Activated CD4-positive, alpha-beta T cell treated with anti-CD3 and anti-CD28 coated beads, Interleukin-2, amount 10 ng/mL, durations not matched to agents 7 days and 5 days (primary cell): ENCODE measurements at regions not wholly inside any gene's neighbourhood (a gene's known extent, or its start where the extent isn't known, plus 50 kb on each side); places are given as distances from the start of the nearest gene placed in this dataset.

Source experiments
- CTCF ChIA-PET: fragments of 350-600 bp; sonication (Branson Sonifier 250); formaldehyde crosslinking; loops from one replicate; lab custom pipeline; 2021; ENCODE audit warnings: antibody characterized with exemption; lab: Charles Lee
- POLR2A ChIA-PET: fragments of 350-600 bp; sonication (Branson Sonifier 250); formaldehyde crosslinking; loops from one replicate; lab custom pipeline; 2021; ENCODE audit warnings: antibody characterized with exemption; lab: Charles Lee
- DNase-seq: peaks from one replicate; pipeline ENCODE4 v3.0.0-alpha.2; 2020
- H3K27ac Mint-ChIP-seq: one replicate; pipeline ENCODE4 v1.8.0; 2021; ENCODE audit warnings: mild to moderate bottlenecking, moderate library complexity, mixed read lengths
- H3K27me3 Mint-ChIP-seq: one replicate; pipeline ENCODE4 v1.8.0; 2021; ENCODE audit warnings: mixed read lengths
- H3K36me3 Mint-ChIP-seq: one replicate; pipeline ENCODE4 v1.8.0; 2021; ENCODE audit warnings: low read depth, mixed read lengths
- H3K4me1 Mint-ChIP-seq: one replicate; pipeline ENCODE4 v1.8.0; 2021; ENCODE audit warnings: mixed read lengths
- H3K4me3 Mint-ChIP-seq: one replicate; pipeline ENCODE4 v1.8.0; 2021; ENCODE audit warnings: mild to moderate bottlenecking, moderate library complexity, mixed read lengths
- H3K9me3 Mint-ChIP-seq: one replicate; pipeline ENCODE4 v1.8.0; 2021; ENCODE audit warnings: mixed read lengths

- Mint-ChIP-seq H3K4me3 (no peak overlapping the region), H3K27me3 (peaks cover 22% of the 10 kb centered on the region), H3K27ac (no peak overlapping the region), H3K4me1 (no peaks in the 10 kb centered on the region), H3K36me3 (no peaks in the 10 kb centered on the region), H3K9me3 (peaks cover 2% of the 10 kb centered on the region)
- ChIA-PET POLR2A (no interaction called here), CTCF (no interaction called here)
- no peak for DNase-seq
These were observed 230.8 kb upstream of the CST7 start for GRCh38 chr20:24718277-24718676.

GRCh38 chr20:24718696-24719095 is 230.4 kb upstream of the CST7 start:
- peaks cover 21% of the 10 kb centered on the region for H3K27me3 Mint-ChIP-seq
- no peaks in the 10 kb centered on the region for H3K36me3 Mint-ChIP-seq
- no peak overlapping the region for H3K4me3 Mint-ChIP-seq
- peaks cover 2% of the 10 kb centered on the region for H3K9me3 Mint-ChIP-seq
- ChIA-PET POLR2A (no interaction called here), CTCF (no interaction called here)
- no peak overlapping the region for H3K27ac Mint-ChIP-seq
- H3K4me1 Mint-ChIP-seq: no peaks in the 10 kb centered on the region
- no peak for DNase-seq

- H3K27me3 Mint-ChIP-seq: peaks cover 16% of the 10 kb centered on the region
- POLR2A ChIA-PET: no interaction called here
- H3K36me3 Mint-ChIP-seq: no peaks in the 10 kb centered on the region
- no peak overlapping the region for H3K4me3 Mint-ChIP-seq
- no peak for DNase-seq
- no peaks in the 10 kb centered on the region for H3K9me3 Mint-ChIP-seq
- no peaks in the 10 kb centered on the region for H3K4me1 Mint-ChIP-seq
- no peak overlapping the region for H3K27ac Mint-ChIP-seq
- CTCF ChIA-PET: no interaction called here
These were observed 228.1 kb upstream of the CST7 start for GRCh38 chr20:24720957-24721356.

GRCh38 chr20:24721891-24722568 is 227.0 kb upstream of the CST7 start:
- H3K4me3 Mint-ChIP-seq: no peak overlapping the region
- H3K9me3 Mint-ChIP-seq: no peaks in the 10 kb centered on the region
- H3K27ac Mint-ChIP-seq: no peak overlapping the region
- H3K36me3 Mint-ChIP-seq: no peaks in the 10 kb centered on the region
- ChIA-PET POLR2A (no interaction called here), CTCF (interaction anchor here (1.2 kb wide), 1 partner anchor 13 kb away, joined by 3 read pairs; no protein-coding TSS in a partner anchor)
- peaks cover 11% of the 10 kb centered on the region for H3K27me3 Mint-ChIP-seq
- H3K4me1 Mint-ChIP-seq: no peaks in the 10 kb centered on the region
- DNase-seq: no peak

GRCh38 chr20:24722586-24722985 is 226.5 kb upstream of the CST7 start:
- no peaks in the 10 kb centered on the region for H3K36me3 Mint-ChIP-seq
- peaks cover 7% of the 10 kb centered on the region for H3K27me3 Mint-ChIP-seq
- ChIA-PET POLR2A (no interaction called here), CTCF (interaction anchor here (1.2 kb wide), 1 partner anchor 13 kb away, joined by 3 read pairs; no protein-coding TSS in a partner anchor)
- no peaks in the 10 kb centered on the region for H3K4me1 Mint-ChIP-seq
- no peak overlapping the region for H3K4me3 Mint-ChIP-seq
- DNase-seq: no peak
- no peak overlapping the region for H3K27ac Mint-ChIP-seq
- H3K9me3 Mint-ChIP-seq: no peaks in the 10 kb centered on the region

- DNase-seq: no peak
- Mint-ChIP-seq H3K27ac (no peak overlapping the region), H3K9me3 (no peaks in the 10 kb centered on the region)
These were observed 225.9 kb upstream of the CST7 start for GRCh38 chr20:24723186-24723585.

GRCh38 chr20:24723647-24724352 is 225.3 kb upstream of the CST7 start:
- DNase-seq: no peak
- H3K27ac Mint-ChIP-seq: no peak overlapping the region
- CTCF ChIA-PET: no interaction called here
- no peaks in the 10 kb centered on the region for H3K36me3 Mint-ChIP-seq
- peaks cover 3% of the 10 kb centered on the region for H3K27me3 Mint-ChIP-seq
- H3K4me3 Mint-ChIP-seq: no peak overlapping the region
- no peaks in the 10 kb centered on the region for H3K4me1 Mint-ChIP-seq
- POLR2A ChIA-PET: no interaction called here
- H3K9me3 Mint-ChIP-seq: no peaks in the 10 kb centered on the region

More at GRCh38 chr20:24723186-24723585, 225.9 kb upstream of the CST7 start:
- no peaks in the 10 kb centered on the region for H3K36me3 Mint-ChIP-seq
- H3K4me1 Mint-ChIP-seq: no peaks in the 10 kb centered on the region
- POLR2A ChIA-PET: no interaction called here
- CTCF ChIA-PET: no interaction called here
- peaks cover 3% of the 10 kb centered on the region for H3K27me3 Mint-ChIP-seq
- no peak overlapping the region for H3K4me3 Mint-ChIP-seq

GRCh38 chr20:24724982-24725533 is 224.0 kb upstream of the CST7 start:
- no peaks in the 10 kb centered on the region for H3K9me3 Mint-ChIP-seq

GRCh38 chr20:24727795-24728194 is 221.3 kb upstream of the CST7 start:
- H3K4me3 Mint-ChIP-seq: no peak overlapping the region

More at GRCh38 chr20:24724982-24725533, 224.0 kb upstream of the CST7 start:
- ChIA-PET CTCF (no interaction called here), POLR2A (no interaction called here)
- no peaks in the 10 kb centered on the region for H3K4me1 Mint-ChIP-seq
- no peak overlapping the region for H3K27ac Mint-ChIP-seq
- peaks cover 3% of the 10 kb centered on the region for H3K27me3 Mint-ChIP-seq
- no peaks in the 10 kb centered on the region for H3K36me3 Mint-ChIP-seq
- no peak for DNase-seq
- H3K4me3 Mint-ChIP-seq: no peak overlapping the region

GRCh38 chr20:24729896-24730605 is 219.0 kb upstream of the CST7 start:
- no peak overlapping the region for H3K4me3 Mint-ChIP-seq
- ChIA-PET CTCF (no interaction called here), POLR2A (no interaction called here)
- H3K27me3 Mint-ChIP-seq: no peaks in the 10 kb centered on the region
- no peaks in the 10 kb centered on the region for H3K36me3 Mint-ChIP-seq
- no peaks in the 10 kb centered on the region for H3K4me1 Mint-ChIP-seq
- no peak overlapping the region for H3K27ac Mint-ChIP-seq
- no peak for DNase-seq
- H3K9me3 Mint-ChIP-seq: no peaks in the 10 kb centered on the region

More at GRCh38 chr20:24727795-24728194, 221.3 kb upstream of the CST7 start:
- H3K9me3 Mint-ChIP-seq: no peaks in the 10 kb centered on the region
- H3K4me1 Mint-ChIP-seq: no peaks in the 10 kb centered on the region
- DNase-seq: no peak
- CTCF ChIA-PET: no interaction called here
- peaks cover 3% of the 10 kb centered on the region for H3K27me3 Mint-ChIP-seq
- no peaks in the 10 kb centered on the region for H3K36me3 Mint-ChIP-seq
- H3K27ac Mint-ChIP-seq: no peak overlapping the region
- POLR2A ChIA-PET: no interaction called here

GRCh38 chr20:24730750-24731149 is 218.3 kb upstream of the CST7 start:
- CTCF ChIA-PET: no interaction called here
- Mint-ChIP-seq H3K27me3 (no peaks in the 10 kb centered on the region), H3K27ac (no peak overlapping the region), H3K4me3 (no peak overlapping the region), H3K9me3 (no peaks in the 10 kb centered on the region), H3K4me1 (no peaks in the 10 kb centered on the region), H3K36me3 (no peaks in the 10 kb centered on the region)
- DNase-seq: no peak
- POLR2A ChIA-PET: no interaction called here

GRCh38 chr20:24731312-24731711 is 217.8 kb upstream of the CST7 start:
- Mint-ChIP-seq H3K4me1 (no peaks in the 10 kb centered on the region), H3K27me3 (no peaks in the 10 kb centered on the region), H3K4me3 (no peak overlapping the region), H3K27ac (no peak overlapping the region), H3K9me3 (no peaks in the 10 kb centered on the region), H3K36me3 (no peaks in the 10 kb centered on the region)
- no peak for DNase-seq
- CTCF ChIA-PET: no interaction called here
- POLR2A ChIA-PET: no interaction called here

- Mint-ChIP-seq H3K9me3 (no peaks in the 10 kb centered on the region), H3K4me1 (no peaks in the 10 kb centered on the region), H3K4me3 (no peak overlapping the region), H3K36me3 (no peaks in the 10 kb centered on the region), H3K27me3 (no peaks in the 10 kb centered on the region), H3K27ac (no peak overlapping the region)
- ChIA-PET POLR2A (no interaction called here), CTCF (no interaction called here)
- no peak for DNase-seq
These were observed 217.0 kb upstream of the CST7 start for GRCh38 chr20:24732076-24732475.
